AML-193 (cell line): ENCODE measurements at regions not wholly inside any gene's neighbourhood (a gene's known extent, or its start where the extent isn't known, plus 50 kb on each side); places are given as distances from the start of the nearest gene placed in this dataset.

Experiments used
- DNase-seq, 2 experiments: peaks; one replicate each; lab custom pipeline; 2025; lab: John Stamatoyannopoulos, UW

DNA sequence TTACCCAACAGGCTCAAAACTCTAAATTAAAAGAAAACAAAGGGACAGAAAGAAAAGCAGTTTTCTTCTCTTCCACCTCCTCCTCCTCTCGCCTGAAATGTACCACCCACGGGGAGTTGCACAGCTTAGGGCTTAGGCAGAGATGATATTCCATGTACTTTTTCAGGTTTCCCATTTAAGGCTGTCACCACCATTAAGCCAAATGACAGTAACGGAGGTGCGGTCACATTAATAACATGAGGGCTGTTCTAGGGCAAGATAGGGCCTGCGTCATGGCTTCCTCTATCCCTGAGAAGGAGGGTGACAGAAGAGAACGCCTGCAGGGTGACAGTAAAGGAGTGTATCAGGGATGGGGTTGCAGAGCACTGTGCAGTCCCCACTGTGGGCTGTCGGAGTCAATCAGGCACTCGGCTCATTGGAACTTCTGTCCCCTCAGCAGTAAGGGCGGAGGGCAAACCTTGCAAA lies 51.7 kb upstream of the TJP1 start:
- DNase-seq = no peak

DNA sequence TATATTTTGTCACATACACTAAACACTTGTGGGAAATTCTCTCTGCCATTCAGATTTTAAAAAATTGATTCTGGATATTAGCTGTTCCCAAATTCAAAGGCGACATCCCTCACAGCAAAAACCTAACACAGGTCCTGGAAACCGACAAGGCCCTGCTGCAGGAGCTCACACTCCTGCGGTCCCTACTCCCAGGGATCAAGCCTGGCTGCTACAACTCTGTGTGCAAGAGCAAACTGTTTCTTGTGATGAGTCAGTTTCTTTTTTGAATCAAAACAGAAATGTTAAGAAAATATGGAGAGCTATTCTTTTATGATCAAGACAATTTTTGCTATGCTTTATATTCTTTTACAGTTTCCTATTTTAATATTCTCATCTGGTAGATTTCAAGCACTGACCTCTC lies 51.0 kb upstream of the TJP1 start:
- DNase-seq = no peak

DNA sequence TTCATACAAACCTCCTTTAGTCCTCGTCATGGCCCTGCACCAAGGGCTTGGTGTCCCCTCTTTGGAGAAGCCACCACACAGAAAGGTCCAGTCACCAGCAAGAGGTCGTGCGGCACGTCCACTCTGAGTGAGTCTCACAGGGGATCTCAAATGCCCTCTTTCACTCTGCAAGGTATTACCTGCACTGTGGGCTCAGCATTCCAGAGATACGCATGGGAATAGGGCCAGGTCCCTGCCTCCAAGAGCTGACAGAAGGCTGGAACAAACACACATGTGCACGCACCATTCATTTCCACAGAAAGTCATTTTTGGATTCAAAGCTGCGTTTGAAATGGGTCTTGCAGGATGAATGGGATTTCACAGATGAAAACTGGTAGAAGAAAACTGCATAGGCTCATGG lies 50.4 kb upstream of the TJP1 start:
- no peak for DNase-seq
